Endothelial cell of umbilical vein (primary cell): ENCODE measurements at regions not wholly inside any gene's neighbourhood (a gene's known extent, or its start where the extent isn't known, plus 50 kb on each side); places are given as distances from the start of the nearest gene placed in this dataset.

Experiments used
- BruUV-seq: library from RNA; stranded (reverse); fragments of 400-500 nt; replicated peaks from 2 replicates; lab custom pipeline; 2021; lab: Mats Ljungman, UMichigan
- CTCF ChIA-PET: fragments of 300-600, 350-600 bp; sonication (Branson Sonifier 250); formaldehyde crosslinking; loops from one replicate; lab custom pipeline; 2021; ENCODE audit warnings: antibody characterized with exemption, inconsistent platforms; lab: Charles Lee
- POLR2A ChIA-PET: fragments of 300-600, 350-600 bp; sonication (Branson Sonifier 250); formaldehyde crosslinking; loops from one replicate; lab custom pipeline; 2021; ENCODE audit warnings: antibody characterized with exemption, inconsistent platforms; lab: Charles Lee
- DNase-seq: peaks from one replicate; pipeline ENCODE4 v3.0.0-alpha.2; 2011; ENCODE audit warnings: low read depth, low spot score
- FAIRE-seq: peaks from 2 replicates; lab custom pipeline; 2011; peaks lifted over from hg19 to GRCh38; lab: Jason Lieb, UNC
- H2AFZ ChIP-seq: 2 replicates; pipeline ENCODE4 v1.6.0; 2012; ENCODE audit warnings: low read depth, low read length, control low read depth, inconsistent platforms
- H3K27ac ChIP-seq: 2 replicates; pipeline ENCODE4 v1.5.1; 2011; ENCODE audit warnings: low read depth, mild to moderate bottlenecking, control low read depth, low read length, moderate library complexity; ENCODE audit not compliant: insufficient read depth
- H3K27me3 ChIP-seq, 2 experiments: 2 replicates each; pipeline versions ENCODE4 v1.6.0 to v1.6.1; 2011; ENCODE audit warnings: low read length in 2 of 2, mixed read lengths in 1 of 2; ENCODE audit not compliant: control insufficient read depth in 2 of 2, insufficient read depth in 2 of 2
- H3K36me3 ChIP-seq, 2 experiments: 2 replicates in 1 of 2; 3 replicates in 1 of 2; pipeline ENCODE4 v1.5.1; 2011; ENCODE audit warnings: low read length in 2 of 2, mild to moderate bottlenecking in 1 of 2, moderate library complexity in 1 of 2; ENCODE audit not compliant: control insufficient read depth in 2 of 2, insufficient read depth in 2 of 2; ENCODE audit errors: extremely low read depth in 1 of 2
- H3K4me1 ChIP-seq: 3 replicates; pipeline ENCODE4 v1.5.1; 2011; ENCODE audit warnings: mild to moderate bottlenecking, low read length; ENCODE audit not compliant: control insufficient read depth, insufficient read depth; ENCODE audit errors: extremely low read depth
- H3K4me2 ChIP-seq: 2 replicates; pipeline ENCODE4 v1.6.1; 2011; ENCODE audit warnings: low read length, control low read depth, mixed read lengths; ENCODE audit not compliant: insufficient read depth
- H3K4me3 ChIP-seq, 3 experiments: fragments of 200-600 bp in 1 of 3; sonication (generic), shearing (Covaris generic) in 1 of 3; replicated peaks in 1 of 3; 2 replicates each; pipeline ENCODE4 v1.5.1; 2011 to 2016; ENCODE audit warnings: control low read depth in 3 of 3, low read length in 3 of 3, mild to moderate bottlenecking in 2 of 3, inconsistent platforms in 1 of 3, low read depth in 1 of 3, moderate library complexity in 1 of 3; ENCODE audit not compliant: insufficient read depth in 1 of 3
- H3K79me2 ChIP-seq: 2 replicates; pipeline ENCODE4 v1.6.0; 2012; ENCODE audit warnings: low read length, inconsistent platforms; ENCODE audit not compliant: control insufficient read depth, insufficient read depth
- H3K9ac ChIP-seq: replicated peaks from 2 replicates; pipeline ENCODE3; 2011; ENCODE audit warnings: low read length, control low read depth; ENCODE audit not compliant: insufficient read depth; ENCODE audit errors: extremely low read depth
- H3K9me1 ChIP-seq: replicated peaks from 3 replicates; pipeline ENCODE4 v1.6.0; 2011; ENCODE audit warnings: mild to moderate bottlenecking, low read length; ENCODE audit not compliant: control insufficient read depth, insufficient read depth; ENCODE audit errors: extremely low read depth
- H3K9me3 ChIP-seq: replicated peaks from 2 replicates; pipeline ENCODE4 v1.5.1; 2012; ENCODE audit warnings: low read length, inconsistent platforms; ENCODE audit not compliant: control insufficient read depth, insufficient read depth
- H4K20me1 ChIP-seq: replicated peaks from 2 replicates; pipeline ENCODE3; 2011; ENCODE audit warnings: mild to moderate bottlenecking, low read length; ENCODE audit not compliant: control insufficient read depth, insufficient read depth; ENCODE audit errors: extremely low read depth
- CTCF ChIP-seq, 2 donors: IDR thresholded peaks; 1 replicate in 1 of 2; 2 replicates in 1 of 2; pipeline ENCODE4 v1.5.1; 2011; ENCODE audit warnings: low read length in 2 of 2, mild to moderate bottlenecking in 2 of 2, moderate library complexity in 2 of 2, control low read depth in 1 of 2, inconsistent platforms in 1 of 2, low read depth in 1 of 2; ENCODE audit not compliant: insufficient read depth in 1 of 2; ENCODE audit errors: extremely low read depth in 1 of 2
- EZH2 ChIP-seq: IDR thresholded peaks from 2 replicates; pipeline ENCODE4 v1.6.1; 2012; ENCODE audit warnings: borderline replicate concordance, low read depth, mild to moderate bottlenecking, moderate library complexity, low read length, inconsistent platforms; ENCODE audit not compliant: severe bottlenecking
- FOS ChIP-seq: IDR thresholded peaks from 2 replicates; pipeline ENCODE4 v1.6.1; 2011; ENCODE audit warnings: mild to moderate bottlenecking, low read length, moderate library complexity, borderline replicate concordance; ENCODE audit not compliant: insufficient read depth
- GATA2 ChIP-seq: IDR thresholded peaks from 2 replicates; pipeline ENCODE4 v1.7.0; 2011; ENCODE audit warnings: low read depth, mild to moderate bottlenecking, moderate library complexity, mixed read lengths, low read length; ENCODE audit not compliant: insufficient read length, insufficient read depth
- JUN ChIP-seq: IDR thresholded peaks from 2 replicates; pipeline ENCODE4 v1.6.1; 2011; ENCODE audit warnings: borderline replicate concordance, low read depth; ENCODE audit not compliant: insufficient read length, insufficient read depth
- MYC ChIP-seq: IDR thresholded peaks from one replicate; pipeline ENCODE4 v1.6.1; 2011; ENCODE audit warnings: mild to moderate bottlenecking, low read depth, low read length
- POLR2A ChIP-seq: IDR thresholded peaks from 2 replicates; pipeline ENCODE4 v1.6.1; 2012; ENCODE audit warnings: low read depth, mild to moderate bottlenecking, control low read depth, low read length
- POLR2AphosphoS5 ChIP-seq: IDR thresholded peaks from 2 replicates; pipeline ENCODE4 v1.6.1; 2012; ENCODE audit warnings: low read depth, mild to moderate bottlenecking, control low read depth, low read length, moderate library complexity; ENCODE audit not compliant: insufficient read depth
- dilution Hi-C: fragments of 300-500 bp; cut with MboI; formaldehyde crosslinking; loops from one replicate; pipeline ENCODE4 v1.15.0; 2019; ENCODE audit warnings: low sequenced_read_pairs; ENCODE audit not compliant: extremely low pct_ligation_motif_present
- intact Hi-C: fragments of 100-400 bp; cut with micrococcal nuclease; formaldehyde crosslinking; loops from one replicate; pipeline ENCODE4 v1.10.0; 2022
- TF ChIP-seq, protein P1 (sequence below): IDR thresholded peaks from 2 replicates; pipeline ENCODE4 v1.6.1; 2011; ENCODE audit not compliant: insufficient read depth, insufficient read length

GRCh38 chr1:30487042-30487441 is 236.3 kb downstream of the MATN1 start:
- H3K79me2 ChIP-seq, result no peaks in the 10 kb centered on the region
- intact Hi-C loops (no loop called here), dilution Hi-C loops (no loop called here)
- no peaks in the 10 kb centered on the region for H4K20me1 ChIP-seq
- POLR2A ChIA-PET, result no interaction called here
- no peaks in the 10 kb centered on the region for H3K36me3 ChIP-seq
- CTCF ChIA-PET, result no interaction called here
- no peak overlapping the region for H3K27ac ChIP-seq
- no TSS peak for BruUV-seq
- no peaks in the 10 kb centered on the region for H3K9me3 ChIP-seq
- no peak for FAIRE-seq
- no peak overlapping the region for H2AFZ ChIP-seq
- H3K4me2 ChIP-seq, result no peak overlapping the region
- no peak for DNase-seq
- H3K4me1 ChIP-seq, result no peaks in the 10 kb centered on the region
- no peaks in the 10 kb centered on the region for H3K9me1 ChIP-seq
- TF ChIP-seq GATA2, result no peak
- no peaks in the 10 kb centered on the region for H3K27me3 ChIP-seq
- H3K9ac ChIP-seq, result no peak overlapping the region
- no peak overlapping the region for H3K4me3 ChIP-seq

GRCh38 chr1:30485072-30485471 is 238.3 kb downstream of the MATN1 start:
- H2AFZ ChIP-seq, result no peak overlapping the region
- DNase-seq (no peak), FAIRE-seq (no peak)
- H3K36me3 ChIP-seq, result no peaks in the 10 kb centered on the region
- H3K79me2 ChIP-seq, result no peaks in the 10 kb centered on the region
- BruUV-seq, result no TSS peak
- H3K9me3 ChIP-seq, result no peaks in the 10 kb centered on the region
- H4K20me1 ChIP-seq, result no peaks in the 10 kb centered on the region
- POLR2A ChIA-PET, result no interaction called here
- no peak overlapping the region for H3K9ac ChIP-seq
- H3K4me2 ChIP-seq, result no peak overlapping the region
- H3K9me1 ChIP-seq, result no peaks in the 10 kb centered on the region
- intact Hi-C loops (no loop called here), dilution Hi-C loops (no loop called here)
- no peak overlapping the region for H3K27ac ChIP-seq
- no peak for TF ChIP-seq POLR2AphosphoS5
- no peak for TF ChIP-seq POLR2A
- no peak for TF ChIP-seq GATA2
- TF ChIP-seq, protein P1, sequence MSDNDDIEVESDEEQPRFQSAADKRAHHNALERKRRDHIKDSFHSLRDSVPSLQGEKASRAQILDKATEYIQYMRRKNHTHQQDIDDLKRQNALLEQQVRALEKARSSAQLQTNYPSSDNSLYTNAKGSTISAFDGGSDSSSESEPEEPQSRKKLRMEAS, result no peak
- no peak for TF ChIP-seq FOS
- TF ChIP-seq EZH2, result no peak
- no peak for TF ChIP-seq MYC
- no peak for TF ChIP-seq CTCF (IDR thresholded peaks at IDR 0.05; ENCODE audit: extremely low read depth in 1 of 2, insufficient read depth in 1 of 2, low read depth in 1 of 2, low read length in 2 of 2)
- no peak for TF ChIP-seq JUN
- CTCF ChIA-PET, result no interaction called here
- H3K4me1 ChIP-seq, result no peaks in the 10 kb centered on the region
- H3K27me3 ChIP-seq, result no peaks in the 10 kb centered on the region
- no peak overlapping the region for H3K4me3 ChIP-seq
